ENCODE measurements at regions not wholly inside any gene's neighbourhood (a gene's known extent, or its start where the extent isn't known, plus 50 kb on each side); places are given as distances from the start of the nearest gene placed in this dataset.

GRCh38 chr7:22962775-22963350 lies 51.1 kb downstream of the HYCC1 start:
- no peak for DNase-seq (ENCODE audit: low spot score)

- no peak for DNase-seq (ENCODE audit: low spot score)
Measured at GRCh38 chr7:22958742-22959141, 55.2 kb downstream of the HYCC1 start.

GRCh38 chr7:22954251-22954650 lies 59.7 kb downstream of the HYCC1 start:
- DNase-seq (ENCODE audit: low spot score) = no peak

GRCh38 chr7:22952306-22953015 lies 61.5 kb downstream of the HYCC1 start:
- no peak for DNase-seq (ENCODE audit: low spot score)

- no peak for DNase-seq (ENCODE audit: low spot score)
Measured at GRCh38 chr7:22949944-22950343, 64.0 kb downstream of the HYCC1 start.

- no peak for DNase-seq (ENCODE audit: low spot score)
Measured at GRCh38 chr7:22949221-22949620, 64.7 kb downstream of the HYCC1 start.

GRCh38 chr7:22948770-22949169 lies 65.2 kb downstream of the HYCC1 start:
- DNase-seq (ENCODE audit: low spot score) = no peak

- DNase-seq (ENCODE audit: low spot score) = no peak
Measured at GRCh38 chr7:22945584-22945983, 68.3 kb downstream of the HYCC1 start.

GRCh38 chr7:22944510-22944909 lies 69.4 kb downstream of the HYCC1 start:
- no peak for DNase-seq (ENCODE audit: low spot score)

GRCh38 chr7:22944022-22944421 lies 69.9 kb downstream of the HYCC1 start:
- peak; percentile 17 for DNase-seq (ENCODE audit: low spot score)

GRCh38 chr7:22942191-22942590 lies 71.7 kb downstream of the HYCC1 start:
- no peak for DNase-seq (ENCODE audit: low spot score)

GRCh38 chr7:22939842-22940241 lies 74.1 kb downstream of the HYCC1 start:
- DNase-seq (ENCODE audit: low spot score) = no peak

- DNase-seq (ENCODE audit: low spot score) = no peak
Measured at GRCh38 chr7:22937946-22938345, 76.0 kb downstream of the HYCC1 start.

- no peak for DNase-seq (ENCODE audit: low spot score)
Measured at GRCh38 chr7:22936246-22936645, 77.7 kb downstream of the HYCC1 start.

GRCh38 chr7:22935269-22935668 lies 78.7 kb downstream of the HYCC1 start:
- DNase-seq (ENCODE audit: low spot score) = no peak

- DNase-seq (ENCODE audit: low spot score) = peak; percentile 58
Measured at GRCh38 chr7:22934473-22935065, 79.4 kb downstream of the HYCC1 start.

- no peak for DNase-seq (ENCODE audit: low spot score)
Measured at GRCh38 chr7:22934023-22934422, 79.9 kb downstream of the HYCC1 start.

- DNase-seq (ENCODE audit: low spot score) = no peak
Measured at GRCh38 chr7:22932896-22933295, 81.0 kb downstream of the HYCC1 start.

GRCh38 chr7:22931011-22931410 lies 82.9 kb downstream of the HYCC1 start:
- peak; percentile 8 for DNase-seq (ENCODE audit: low spot score)

GRCh38 chr7:22922307-22922706 lies 91.6 kb downstream of the HYCC1 start:
- no peak for DNase-seq (ENCODE audit: low spot score)

- DNase-seq (ENCODE audit: low spot score) = no peak
Measured at GRCh38 chr7:22921386-22922086, 92.4 kb downstream of the HYCC1 start.

GRCh38 chr7:22920672-22921071 lies 93.3 kb downstream of the HYCC1 start:
- DNase-seq (ENCODE audit: low spot score) = peak; percentile 64

- DNase-seq (ENCODE audit: low spot score) = no peak
Measured at GRCh38 chr7:22913158-22913557, 90.5 kb upstream of the TOMM7 start.

All from kidney tubule cell (primary cell).